HCT116 (cell line): ENCODE measurements at regions not wholly inside any gene's neighbourhood (a gene's known extent, or its start where the extent isn't known, plus 50 kb on each side); places are given as distances from the start of the nearest gene placed in this dataset.

ENCODE experiments used
- ATAC-seq: fragments of 200-7000 bp; cut with Tn5 transposase; 2 replicates; pipeline ENCODE4 v1.9.1; 2020; ENCODE audit warnings: mild to moderate bottlenecking, moderate library complexity
- BruUV-seq: library from RNA; stranded (reverse); fragments of 400-500 nt; replicated peaks from 2 replicates; lab custom pipeline; 2021; lab: Mats Ljungman, UMichigan
- CTCF ChIA-PET: fragments of 300-600 bp; sonication (Branson Sonifier 250); formaldehyde crosslinking; loops from one replicate; lab custom pipeline; 2021; ENCODE audit warnings: antibody characterized with exemption; lab: Charles Lee
- POLR2A ChIA-PET: fragments of 300-600, 350-600 bp; sonication (Branson Sonifier 250); formaldehyde crosslinking; loops from one replicate; lab custom pipeline; 2021; ENCODE audit warnings: antibody characterized with exemption; lab: Charles Lee
- RAD21 ChIA-PET, 2 experiments: fragments of 300-600 bp; sonication (Branson Sonifier 250); formaldehyde crosslinking; loops; one replicate each; lab custom pipeline; 2023; ENCODE audit warnings: low total read pairs in 2 of 2; ENCODE audit not compliant: uncharacterized antibody in 2 of 2, unreplicated experiment in 2 of 2, low non-redundant PET in 1 of 2; lab: Charles Lee
- DNase-seq: peaks from one replicate; pipeline ENCODE4 v3.0.0-alpha.2; 2010; ENCODE audit warnings: low read depth, low spot score
- H2AFZ ChIP-seq: fragments of 200-600 bp; shearing (Covaris generic), sonication (generic); 2 replicates; pipeline ENCODE4 v1.6.1; 2017; ENCODE audit warnings: low read depth, mixed run types, mixed read lengths, antibody characterized with exemption, low read length; ENCODE audit not compliant: poor library complexity, severe bottlenecking
- H3K27ac ChIP-seq: 2 replicates; pipeline ENCODE4 v1.5.1; 2012; ENCODE audit warnings: low read depth, low read length
- H3K27me3 ChIP-seq: fragments of 200-600 bp; sonication (generic); 2 replicates; pipeline ENCODE4 v1.6.1; 2016; ENCODE audit warnings: mixed run types, low read length, mixed read lengths; ENCODE audit not compliant: insufficient read depth
- H3K36me3 ChIP-seq, 2 experiments: fragments of 200-500 bp in 1 of 2; fragments of 200-600 bp in 1 of 2; sonication (Bioruptor generic) in 1 of 2; sonication (generic) in 1 of 2; 2 replicates each; pipeline versions ENCODE4 v1.5.1 to v1.6.1; 2014 to 2016; ENCODE audit warnings: low read length in 2 of 2, inconsistent platforms in 1 of 2, mixed read lengths in 1 of 2, mixed run types in 1 of 2; ENCODE audit not compliant: insufficient read depth in 2 of 2, control insufficient read depth in 1 of 2
- H3K4me1 ChIP-seq, 2 experiments: fragments of 200-600 bp in 1 of 2; sonication (generic) in 1 of 2; 2 replicates each; pipeline versions ENCODE4 v1.5.1 to v1.6.1; 2012 to 2017; ENCODE audit warnings: low read length in 2 of 2, inconsistent platforms in 1 of 2, mild to moderate bottlenecking in 1 of 2, mixed read lengths in 1 of 2, mixed run types in 1 of 2, moderate library complexity in 1 of 2; ENCODE audit not compliant: insufficient read depth in 2 of 2, control insufficient read depth in 1 of 2
- H3K4me2 ChIP-seq: fragments of 200-600 bp; sonication (generic); 2 replicates; pipeline ENCODE4 v1.6.1; 2017; ENCODE audit warnings: mixed run types, low read length, mixed read lengths
- H3K4me3 ChIP-seq, 2 experiments: fragments of 200-600 bp in 1 of 2; sonication (generic) in 1 of 2; replicated peaks in 1 of 2; 2 replicates each; pipeline ENCODE4 v1.5.1; 2011 to 2016; ENCODE audit warnings: low read length in 2 of 2, control low read depth in 1 of 2, low read depth in 1 of 2, mild to moderate bottlenecking in 1 of 2, mixed read lengths in 1 of 2, mixed run types in 1 of 2
- H3K79me2 ChIP-seq: fragments of 200-600 bp; sonication (generic); 2 replicates; pipeline ENCODE4 v1.6.1; 2017; ENCODE audit warnings: mild to moderate bottlenecking, mixed run types, low read length, moderate library complexity, mixed read lengths; ENCODE audit not compliant: insufficient read depth
- H3K9ac ChIP-seq: fragments of 200-600 bp; sonication (generic); 2 replicates; pipeline ENCODE4 v1.6.1; 2016; ENCODE audit warnings: low read length, mixed read lengths
- H3K9me2 ChIP-seq: fragments of 200-600 bp; sonication (generic), shearing (Covaris generic); 2 replicates; pipeline ENCODE4 v1.6.1; 2017; ENCODE audit warnings: mixed run types, mild to moderate bottlenecking, moderate library complexity; ENCODE audit not compliant: insufficient read depth
- H3K9me3 ChIP-seq, 2 experiments: fragments of 200-500 bp in 1 of 2; fragments of 200-600 bp in 1 of 2; sonication (Bioruptor generic) in 1 of 2; sonication (generic) in 1 of 2; 2 replicates each; pipeline ENCODE4 v1.6.1; 2014 to 2017; ENCODE audit warnings: low read length in 2 of 2, mixed read lengths in 2 of 2, inconsistent platforms in 1 of 2, low read depth in 1 of 2, mild to moderate bottlenecking in 1 of 2, mixed run types in 1 of 2, moderate library complexity in 1 of 2; ENCODE audit not compliant: control insufficient read depth in 1 of 2, insufficient read depth in 1 of 2
- H4K20me1 ChIP-seq: fragments of 200-600 bp; sonication (generic), shearing (Covaris generic); 2 replicates; pipeline ENCODE4 v1.6.1; 2017; ENCODE audit warnings: mixed run types, mild to moderate bottlenecking, moderate library complexity; ENCODE audit not compliant: insufficient read depth
- FOSL1 ChIP-seq: IDR thresholded peaks from 2 replicates; pipeline ENCODE4 v1.6.1; 2012; ENCODE audit warnings: low read depth
- MAX ChIP-seq: IDR thresholded peaks from 2 replicates; pipeline ENCODE4 v1.6.1; 2012
- RAD21 ChIP-seq: IDR thresholded peaks from 2 replicates; pipeline ENCODE4 v1.6.1; 2012; ENCODE audit warnings: low read depth, mild to moderate bottlenecking
- SP1 ChIP-seq: IDR thresholded peaks from 2 replicates; pipeline ENCODE4 v1.6.1; 2012; ENCODE audit warnings: low read depth
- intact Hi-C: fragments of 100-400 bp; cut with micrococcal nuclease; formaldehyde crosslinking; loops from 2 replicates; pipeline ENCODE4 v1.10.0; 2022

DNA sequence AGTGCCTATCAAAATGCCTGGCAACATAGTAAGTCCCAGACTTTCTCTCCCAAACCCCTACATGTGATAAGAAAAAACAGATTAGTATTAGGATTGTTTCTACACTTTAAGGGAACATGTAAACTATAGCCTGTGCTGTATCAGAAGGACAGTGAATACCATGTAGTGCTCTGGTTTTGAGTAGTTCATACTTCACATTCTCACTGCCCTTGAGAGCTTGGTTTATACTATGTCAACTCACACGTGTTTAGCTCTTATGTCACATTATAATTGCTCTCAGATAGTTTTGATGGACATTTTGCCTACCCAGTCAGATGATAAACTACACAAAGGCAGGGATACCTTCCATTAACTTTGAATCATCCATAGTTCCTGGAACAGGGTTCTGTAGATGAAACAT lies 58.0 kb upstream of the PGRMC2 start:
- ATAC-seq (no peak), DNase-seq (no peak)
- Histone ChIP-seq H3K9ac (no peak overlapping the region), H3K9me2 (no peaks in the 10 kb centered on the region), H3K9me3 (no peaks in the 10 kb centered on the region), H3K4me2 (no peak overlapping the region), H3K27ac (no peak overlapping the region), H3K4me3 (no peak overlapping the region), H3K79me2 (no peaks in the 10 kb centered on the region), H3K36me3 (no peaks in the 10 kb centered on the region), H2AFZ (no peak overlapping the region), H4K20me1 (no peaks in the 10 kb centered on the region), H3K27me3 (no peaks in the 10 kb centered on the region), H3K4me1 (peaks cover 0 to 10% of the 10 kb centered on the region in 2 experiments; a peak in 1 of 4 replicates)
- CTCF ChIA-PET = no interaction called here
- intact Hi-C loops = no loop called here
- no TSS peak for BruUV-seq
- RAD21 ChIA-PET = no interaction called here
- TF ChIP-seq FOSL1 = no peak
- POLR2A ChIA-PET = no interaction called here

DNA sequence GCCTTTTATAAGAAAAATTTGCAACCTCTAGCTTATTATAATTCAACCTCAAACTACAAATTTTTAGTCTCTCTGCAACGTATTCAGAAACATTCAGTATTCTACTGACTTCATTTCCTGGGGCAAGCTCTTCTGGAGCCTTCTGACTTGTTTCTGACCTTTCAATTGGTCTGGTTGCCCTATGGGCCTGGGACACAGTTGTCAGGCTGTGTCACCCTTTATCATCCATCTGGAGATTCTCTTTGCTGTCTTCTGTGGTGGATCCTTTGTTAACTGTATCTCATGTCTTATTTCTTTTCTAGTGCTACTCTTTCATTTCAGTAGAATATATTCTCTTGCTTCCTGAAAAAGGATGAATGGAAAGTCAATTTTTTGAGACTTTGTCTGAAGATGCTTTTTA lies 55.1 kb upstream of the PGRMC2 start:
- TF ChIP-seq RAD21 (no peak), MAX (no peak), SP1 (no peak)
- TF ChIP-seq, all 23 proteins: peak for 0
- H3K36me3 ChIP-seq = no peaks in the 10 kb centered on the region
- ATAC-seq (no peak), DNase-seq (no peak)
- CTCF ChIA-PET = interaction anchor here (1.5 kb wide), 1 partner anchor 111 kb away, joined by 3 read pairs; no protein-coding TSS in a partner anchor
- no peak overlapping the region for H3K27ac ChIP-seq
- POLR2A ChIA-PET = no interaction called here
- RAD21 ChIA-PET = no interaction called here
- H2AFZ ChIP-seq = no peak overlapping the region
- intact Hi-C loops = no loop called here
- no TSS peak for BruUV-seq
- no peaks in the 10 kb centered on the region for H3K79me2 ChIP-seq
- no peak overlapping the region for H3K4me3 ChIP-seq
- no peaks in the 10 kb centered on the region for H4K20me1 ChIP-seq
- no peaks in the 10 kb centered on the region for H3K9me2 ChIP-seq
- no peaks in the 10 kb centered on the region for H3K27me3 ChIP-seq
- no peak overlapping the region for H3K9ac ChIP-seq
- H3K4me2 ChIP-seq = no peak overlapping the region
- no peaks in the 10 kb centered on the region for H3K9me3 ChIP-seq
- H3K4me1 ChIP-seq = peaks cover 0 to 10% of the 10 kb centered on the region in 2 experiments; a peak in 2 of 4 replicates
